ENCODE measurements at regions not wholly inside any gene's neighbourhood (a gene's known extent, or its start where the extent isn't known, plus 50 kb on each side); places are given as distances from the start of the nearest gene placed in this dataset.

DNA sequence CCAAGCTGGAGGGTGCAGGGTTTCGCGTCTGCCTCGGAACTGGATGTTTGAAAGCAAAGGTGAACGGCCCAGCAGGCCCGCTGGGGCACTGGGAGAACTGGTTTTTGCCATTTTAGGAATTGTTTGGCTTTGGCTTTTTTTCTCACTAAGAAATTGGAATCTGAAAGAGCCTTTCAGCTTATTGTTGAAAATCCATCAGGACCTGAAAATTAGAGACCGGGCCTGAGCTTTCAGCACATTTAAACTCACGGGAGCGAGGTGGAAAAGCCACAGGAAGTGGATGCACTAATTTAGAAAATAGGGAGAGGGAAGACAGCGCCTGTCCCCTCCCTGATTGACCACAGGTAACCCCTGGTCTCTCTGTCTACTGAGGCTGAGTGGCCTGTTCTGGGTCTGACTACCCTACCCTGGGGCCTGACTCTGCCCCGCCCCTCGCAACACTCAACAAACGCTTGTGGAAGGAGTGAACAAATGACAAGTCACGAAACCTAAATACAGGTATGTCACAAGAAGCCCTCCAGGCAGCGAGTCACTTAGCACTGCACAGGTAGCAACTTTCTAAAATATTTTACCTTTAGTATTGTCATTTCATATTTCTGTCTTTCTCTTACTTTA, 100.3 kb upstream of the MBOAT2 start:
- DNase-seq: no peak

DNA sequence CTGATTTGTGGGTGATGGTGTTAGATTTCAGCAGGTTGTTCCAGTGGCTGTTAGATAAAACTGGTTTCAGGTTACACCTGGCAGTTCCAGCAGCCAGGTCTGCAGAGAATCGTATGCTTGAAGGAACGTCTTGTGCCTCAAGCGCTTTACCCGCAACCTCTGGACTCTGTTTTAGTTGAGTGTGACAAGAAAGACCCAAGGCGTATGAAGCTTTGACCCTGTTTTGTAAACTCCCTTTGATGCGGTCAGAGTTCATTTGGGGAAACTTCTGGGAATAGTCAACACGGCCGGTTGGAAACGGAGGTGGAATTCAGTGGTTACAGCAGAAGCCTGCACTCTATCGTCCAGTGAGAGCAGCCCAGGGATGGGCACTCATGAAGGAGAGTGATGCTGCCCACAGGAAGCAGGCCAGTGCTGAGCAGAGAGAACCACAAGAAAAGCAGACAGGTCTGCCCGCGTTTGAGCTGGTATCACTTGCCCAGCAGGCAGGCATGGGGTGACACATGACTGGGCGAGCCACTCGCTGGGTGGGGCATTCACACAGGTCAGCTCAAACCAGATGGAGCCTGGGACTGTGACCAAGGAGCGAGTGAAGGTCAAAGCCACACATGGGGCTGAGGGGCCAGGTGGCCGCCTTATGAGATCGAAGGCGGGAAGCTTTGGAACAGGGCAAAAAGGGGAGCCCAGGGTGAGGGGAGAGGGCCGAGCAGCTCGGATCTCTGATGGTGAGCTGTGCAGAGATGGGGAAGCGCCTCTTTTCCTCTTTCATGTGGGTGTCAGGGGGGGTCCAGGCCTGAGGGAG, 99.6 kb upstream of the MBOAT2 start:
- DNase-seq: no peak

GRCh38 chr2:9101763-9102425, 98.4 kb upstream of the MBOAT2 start:
- no peak for DNase-seq

GRCh38 chr2:9100080-9100876, 96.8 kb upstream of the MBOAT2 start:
- no peak for DNase-seq

DNA sequence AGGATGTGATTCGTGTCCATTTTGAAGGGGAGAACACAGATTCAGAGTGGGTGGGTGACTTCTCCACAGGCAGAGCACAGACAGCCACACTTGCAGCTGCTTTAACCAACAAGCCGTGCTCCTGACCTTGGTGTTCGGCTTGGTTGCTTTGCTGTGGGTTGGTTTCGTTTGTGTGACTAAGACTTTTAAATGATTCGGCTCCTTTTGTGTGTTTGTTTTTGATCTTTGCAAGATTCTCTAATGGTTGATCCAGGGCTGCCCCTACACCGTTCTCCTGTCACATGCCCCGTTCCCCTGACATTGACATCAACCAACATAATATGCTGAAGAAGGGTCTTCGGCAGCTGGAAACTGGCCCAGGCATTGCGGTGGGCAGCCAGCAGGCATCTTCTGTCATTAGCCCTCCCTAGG, 95.9 kb upstream of the MBOAT2 start:
- DNase-seq: no peak

DNA sequence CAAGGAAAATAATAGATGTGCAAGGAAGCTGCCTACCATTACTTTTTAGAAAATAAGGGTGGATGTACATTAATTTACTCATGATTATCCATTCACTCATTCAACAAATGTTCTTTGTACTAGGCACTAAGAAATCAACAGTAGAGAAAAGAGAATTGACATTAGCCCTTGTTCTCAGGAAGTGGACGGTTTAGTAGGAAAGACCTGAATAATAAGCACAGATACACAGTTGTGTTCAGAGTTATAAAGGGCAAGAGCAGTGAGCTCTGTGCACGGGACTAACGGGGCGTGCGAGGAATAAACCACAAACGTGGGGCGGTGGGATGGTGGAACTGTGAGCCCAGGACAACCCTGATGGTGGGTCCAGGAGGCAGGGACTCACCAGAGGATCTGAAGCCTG, 94.4 kb upstream of the MBOAT2 start:
- no peak for DNase-seq

DNA sequence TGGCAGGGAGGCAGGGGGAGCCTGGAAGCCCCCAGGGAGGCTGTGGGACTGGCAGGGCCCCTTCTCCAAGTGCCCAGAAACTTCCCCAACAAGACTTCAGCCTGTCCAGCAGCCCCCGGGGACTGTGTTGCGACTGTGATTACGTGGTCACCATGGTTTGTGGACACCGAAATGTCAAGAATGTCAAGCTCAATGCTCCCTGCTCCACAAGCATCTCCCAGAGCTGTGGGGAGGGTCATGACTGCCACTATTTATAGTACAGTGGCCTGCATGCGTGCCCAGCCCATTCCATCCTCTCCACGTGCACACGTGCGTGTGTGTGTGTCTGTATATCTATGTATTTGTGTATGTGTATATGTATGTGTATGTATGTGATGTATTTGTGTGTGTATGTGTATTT, 93.8 kb upstream of the MBOAT2 start:
- no peak for DNase-seq

DNA sequence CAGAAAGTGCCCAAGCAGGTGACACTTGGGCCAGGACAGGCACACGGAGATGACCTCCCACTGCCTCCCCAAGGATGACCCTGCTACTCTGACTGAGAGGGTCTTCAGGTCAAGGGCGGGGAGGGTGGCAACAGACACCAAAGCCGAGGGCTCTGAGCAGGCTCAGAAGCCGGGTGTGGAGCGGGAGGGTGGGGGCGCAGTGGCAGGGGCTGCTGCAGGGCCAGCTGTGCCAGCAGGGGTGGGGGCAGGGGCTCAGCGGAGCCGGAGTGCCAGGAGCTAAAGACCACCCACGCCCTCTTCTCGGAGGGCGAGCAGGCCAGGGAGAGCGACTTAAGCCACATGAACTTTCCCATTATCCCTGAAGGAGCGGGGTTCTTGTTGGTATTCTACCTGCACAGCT, 93.3 kb upstream of the MBOAT2 start:
- DNase-seq: no peak

- no peak for DNase-seq
Observed at GRCh38 chr2:9095690-9096089, 92.2 kb upstream of the MBOAT2 start.

DNA sequence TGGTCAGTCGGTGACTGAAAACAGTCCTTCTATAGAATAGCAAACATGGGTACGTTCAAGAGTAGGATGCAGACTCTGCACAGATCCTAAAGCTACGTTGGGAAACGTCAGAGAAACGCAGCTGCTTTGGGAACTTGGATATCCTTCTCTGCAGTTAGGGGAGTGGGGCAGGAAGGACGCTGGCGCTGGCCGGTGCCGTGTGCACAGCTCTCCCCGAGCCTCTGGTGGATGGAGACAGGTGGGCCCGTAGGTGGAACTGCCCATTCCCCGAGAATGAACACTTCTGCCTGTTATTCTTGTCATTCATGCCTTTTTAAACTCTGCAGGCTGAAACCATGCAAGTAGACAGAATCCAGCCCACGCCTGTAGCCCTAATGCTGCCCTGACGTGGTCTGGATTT, 91.7 kb upstream of the MBOAT2 start:
- DNase-seq: no peak

GRCh38 chr2:9094117-9094516, 90.6 kb upstream of the MBOAT2 start:
- no peak for DNase-seq

DNA sequence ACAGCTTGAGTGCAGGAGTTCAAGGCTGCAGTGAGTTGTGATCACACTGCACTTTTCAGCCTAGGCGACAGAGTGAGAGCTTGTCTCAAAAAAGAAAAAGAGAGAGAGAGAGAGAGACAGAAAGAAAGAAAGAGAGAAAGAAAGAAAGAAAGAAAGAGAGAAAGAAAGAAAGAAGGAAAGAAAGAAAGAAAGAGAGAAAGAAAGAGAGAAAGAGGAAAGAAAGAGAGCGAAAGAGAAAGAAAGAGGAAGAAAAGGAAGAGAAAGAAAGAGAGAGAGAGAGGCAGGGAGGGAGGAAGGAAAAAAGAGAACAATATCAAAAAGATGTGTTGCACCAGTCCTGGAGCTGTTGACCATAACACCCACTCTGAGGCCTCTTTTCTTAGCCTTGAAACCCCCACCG, 89.8 kb upstream of the MBOAT2 start:
- no peak for DNase-seq

- no peak for DNase-seq
Observed at GRCh38 chr2:9092383-9093282, 89.1 kb upstream of the MBOAT2 start.

GRCh38 chr2:9091811-9092210, 88.3 kb upstream of the MBOAT2 start:
- no peak for DNase-seq

DNA sequence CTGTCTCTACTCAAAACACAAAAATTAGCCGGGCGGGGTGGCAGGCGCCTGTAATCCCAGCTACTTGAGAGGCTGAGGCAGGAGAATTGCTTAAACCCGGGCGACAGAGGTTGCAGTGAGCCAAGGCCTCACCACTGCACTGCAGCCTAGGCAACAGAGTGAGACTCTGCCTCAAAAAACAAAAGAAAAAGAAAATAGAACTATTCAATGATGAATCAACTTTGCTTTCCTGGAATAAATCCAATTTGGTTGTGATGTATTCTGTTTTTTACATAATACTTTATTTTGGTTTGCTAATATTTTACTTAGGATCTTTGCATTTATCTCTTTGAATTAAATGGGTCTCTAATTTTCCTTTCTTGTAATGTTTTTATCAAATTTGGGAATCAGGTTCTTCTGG, 86.3 kb upstream of the MBOAT2 start:
- no peak for DNase-seq

DNA sequence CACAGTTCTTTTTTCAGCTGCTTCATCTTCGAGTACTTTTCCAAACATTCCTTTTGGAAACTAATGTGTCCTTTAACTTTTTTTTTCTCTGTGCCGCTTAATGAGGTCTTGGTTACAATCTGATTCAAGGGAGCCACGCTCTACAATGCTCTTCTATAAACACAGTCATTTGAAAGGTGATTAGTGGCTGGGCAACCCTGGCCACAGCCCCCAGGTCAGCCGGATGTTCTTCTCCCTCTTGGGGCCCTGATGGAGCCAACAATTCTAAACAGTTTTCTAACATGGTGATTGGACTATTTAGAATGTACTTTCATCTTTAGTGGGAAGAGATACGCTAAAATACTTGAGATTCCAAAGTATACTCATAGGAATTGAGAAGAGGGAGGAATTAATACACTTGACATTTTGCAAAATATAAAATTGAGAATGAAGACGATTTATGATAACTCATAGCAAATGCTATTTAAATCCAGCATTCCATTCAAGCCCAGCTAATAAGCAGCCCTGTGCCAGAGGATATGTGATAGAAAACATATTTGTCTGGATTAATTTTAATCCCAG, 83.7 kb upstream of the MBOAT2 start:
- no peak for DNase-seq

DNA sequence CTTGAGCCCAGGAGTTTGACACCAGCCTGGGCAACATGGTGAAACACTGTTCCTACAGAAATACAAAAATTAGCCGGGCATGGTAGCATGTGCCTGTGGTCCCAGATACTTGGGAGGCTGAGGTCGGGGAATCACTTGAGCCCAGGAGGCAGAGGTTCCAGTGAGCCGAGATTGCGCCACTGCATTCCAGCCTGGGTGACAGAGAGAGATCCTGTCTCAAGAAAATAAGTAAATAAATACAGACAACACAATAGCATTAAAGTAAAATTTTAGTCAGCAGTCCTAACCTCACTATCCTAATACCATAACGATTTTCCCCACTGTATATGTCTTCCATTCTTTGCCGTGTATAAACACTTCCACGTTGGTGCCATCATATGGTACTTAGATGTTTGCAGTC, 83.0 kb upstream of the MBOAT2 start:
- no peak for DNase-seq

- DNase-seq: no peak
Observed at GRCh38 chr2:9085353-9085752, 81.9 kb upstream of the MBOAT2 start.

DNA sequence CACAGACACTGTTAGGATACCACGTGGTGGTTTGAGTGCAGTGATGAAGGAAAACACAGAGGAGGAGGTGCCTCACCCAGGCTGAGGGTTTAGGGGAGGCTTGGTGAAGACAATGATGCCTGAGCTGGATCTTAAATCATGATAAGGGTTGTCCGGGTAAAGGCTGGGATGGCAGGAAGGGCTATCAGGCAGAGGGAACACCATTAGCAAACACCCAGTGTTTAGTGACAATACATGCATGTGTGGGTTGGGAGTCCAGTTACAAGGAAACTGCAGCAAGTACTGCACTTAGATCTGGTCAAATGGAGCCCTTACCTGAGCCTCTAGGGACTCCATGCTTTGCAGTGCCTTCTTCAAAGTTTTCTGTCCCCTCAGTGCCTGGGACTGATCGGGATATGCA, 79.8 kb upstream of the MBOAT2 start:
- DNase-seq: no peak

- no peak for DNase-seq
Observed at GRCh38 chr2:9082158-9082557, 78.7 kb upstream of the MBOAT2 start.

DNA sequence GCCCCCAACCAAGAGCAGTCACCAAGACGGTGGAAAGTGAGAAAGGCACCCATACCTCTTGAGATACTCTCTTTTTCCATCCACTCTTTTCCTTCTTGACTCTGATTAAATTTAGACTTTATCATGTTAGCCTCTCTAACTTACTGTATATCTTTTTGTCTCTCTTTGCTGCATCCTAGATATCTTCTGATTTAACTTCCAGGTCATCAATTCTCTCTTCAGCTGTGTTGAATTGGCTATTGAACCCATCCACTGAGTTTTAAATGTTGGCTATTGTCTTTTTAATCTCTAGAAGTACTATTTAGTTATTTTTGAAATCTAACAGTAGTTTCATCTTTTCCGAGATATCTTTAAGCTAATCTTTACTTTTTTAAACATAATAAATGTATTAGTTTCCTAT, 78.3 kb upstream of the MBOAT2 start:
- DNase-seq: no peak

DNA sequence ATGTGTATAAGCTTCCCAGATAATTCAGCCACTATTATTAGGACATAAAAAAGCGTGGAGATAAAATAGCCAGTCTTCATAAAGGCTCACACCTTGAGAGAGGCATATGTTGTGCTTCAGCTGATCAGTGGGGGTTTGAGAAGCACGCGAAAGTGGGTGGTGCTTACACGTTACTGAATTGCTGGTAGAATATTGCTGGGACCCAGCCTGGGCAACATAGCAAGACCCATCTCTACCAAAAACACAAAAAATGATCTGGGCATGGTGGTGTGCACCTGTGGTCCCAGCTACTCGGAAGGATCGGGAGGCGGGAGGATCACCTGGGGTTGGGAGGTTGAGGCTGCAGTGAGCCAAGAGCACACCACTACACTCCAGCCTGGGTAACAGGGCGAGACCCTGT, 74.9 kb upstream of the MBOAT2 start:
- DNase-seq: no peak
